ENCODE measurements at regions not wholly inside any gene's neighbourhood (a gene's known extent, or its start where the extent isn't known, plus 50 kb on each side); places are given as distances from the start of the nearest gene placed in this dataset.
A peak's percentile ranks its signal among the peaks of the same experiment; 100 is the strongest.

- TF ChIP-seq HMGXB4 (CRISPR knock-in tag; IDR thresholded peaks at IDR 0.05; ENCODE audit: borderline replicate concordance in 1 of 2, low read depth in 1 of 2): no peak
- TF ChIP-seq ZIK1 (CRISPR knock-in tag; IDR thresholded peaks at IDR 0.05; ENCODE audit: borderline replicate concordance, low read depth): no peak
- TF ChIP-seq CBX5 (CRISPR knock-in tag; IDR thresholded peaks at IDR 0.05; ENCODE audit: borderline replicate concordance): no peak
- no peak for TF ChIP-seq CCDC6 (CRISPR knock-in tag; IDR thresholded peaks at IDR 0.05)
- TF ChIP-seq ETS1 (CRISPR knock-in tag; IDR thresholded peaks at IDR 0.05): no peak
- no peak for TF ChIP-seq ZNF543 (CRISPR knock-in tag; IDR thresholded peaks at IDR 0.05)
- TF ChIP-seq MYNN (CRISPR knock-in tag; IDR thresholded peaks at IDR 0.05; ENCODE audit: low read depth): no peak
- TF ChIP-seq ZNF451 (CRISPR knock-in tag; IDR thresholded peaks at IDR 0.05): no peak
- TF ChIP-seq ZNF326 (CRISPR knock-in tag; IDR thresholded peaks at IDR 0.05; ENCODE audit: borderline replicate concordance): no peak
- TF ChIP-seq ZNF234 (CRISPR knock-in tag; conservative IDR thresholded peaks at IDR 0.05): no peak
These were observed 578.5 kb downstream of the BMP2 start (continued) for GRCh38 chr20:7346026-7346425.

- TF ChIP-seq CEBPB (IDR thresholded peaks at IDR 0.05; ENCODE audit: borderline replicate concordance, low read depth, low read length) (peak; percentile 31; the same call in 1 of the 2 replicates), ZNF530 (CRISPR knock-in tag; IDR thresholded peaks at IDR 0.05; ENCODE audit: low read depth) (no peak)
- 58% methylated on average over 1 of the region's 1 CpG for WGBS (ENCODE audit: low lambda C conversion rate)
- in situ Hi-C loops (cut with HindIII; ENCODE audit: extremely low pct_ligation_motif_present, low pct_unique_long_range_greater_than_20kb) (no loop called here), intact Hi-C loops (cut with micrococcal nuclease; ENCODE audit: unreplicated experiment) (no loop called here)
- no TSS peak for BruUV-seq (replicated peaks)
- no peaks in the 10 kb centered on the region for H3K36me3 ChIP-seq (replicated peaks in 1 of 2; ENCODE audit: control insufficient read depth in 1 of 2, insufficient read depth in 2 of 2, low read length in 2 of 2)
- H2AFZ ChIP-seq (ENCODE audit: low read length): no peak overlapping the region
- H3K4me3 ChIP-seq (replicated peaks in 1 of 3; ENCODE audit: insufficient read depth in 1 of 3, low read depth in 2 of 3, low read length in 3 of 3): no peak overlapping the region
- CTCF ChIA-PET (ENCODE audit: low intra/inter-chr PET ratio, low total read pairs): no interaction called here
- no peak overlapping the region for H3K4me2 ChIP-seq (ENCODE audit: low read depth, low read length)
- H3K27me3 ChIP-seq (ENCODE audit: control insufficient read depth in 1 of 2, insufficient read depth in 2 of 2, low read length in 2 of 2): no peaks in the 10 kb centered on the region
- H3K9ac ChIP-seq (ENCODE audit: insufficient read depth, low read depth, low read length): no peak overlapping the region
- no peaks in the 10 kb centered on the region for H3K79me2 ChIP-seq (ENCODE audit: insufficient read depth, low read length)
- ATAC-seq (no peak), FAIRE-seq (no peak), DNase-seq (ENCODE audit: low spot score) (no peak)
- H3K27ac ChIP-seq (ENCODE audit: extremely low read length, insufficient read depth, low read length): no peak overlapping the region
- no peaks in the 10 kb centered on the region for H3K4me1 ChIP-seq (ENCODE audit: insufficient read depth, low read length)
- peaks cover 27% of the 10 kb centered on the region; the same call in 1 of the 2 replicates for H3K9me3 ChIP-seq (ENCODE audit: low read length)
- POLR2A ChIA-PET: no interaction called here
- H4K20me1 ChIP-seq (ENCODE audit: insufficient read depth, low read length): no peaks in the 10 kb centered on the region
These were observed 579.1 kb downstream of the BMP2 start for GRCh38 chr20:7346562-7346961.
